WTC11 (cell line): ENCODE measurements at regions not wholly inside any gene's neighbourhood (a gene's known extent, or its start where the extent isn't known, plus 50 kb on each side); places are given as distances from the start of the nearest gene placed in this dataset.

ENCODE experiments used
- ATAC-seq: fragments of 200-7000 bp; cut with Tn5 transposase; 2 replicates; pipeline ENCODE4 v1.10.0; 2021; ENCODE audit warnings: mild to moderate bottlenecking, moderate library complexity
- CTCF ChIA-PET: fragments of 300-600 bp; sonication (Branson Sonifier 250); formaldehyde crosslinking; loops from one replicate; lab custom pipeline; 2021; ENCODE audit warnings: antibody characterized with exemption; lab: Charles Lee
- POLR2A ChIA-PET: fragments of 350-600 bp; sonication (Branson Sonifier 250); formaldehyde crosslinking; loops from one replicate; lab custom pipeline; 2021; ENCODE audit warnings: antibody characterized with exemption; lab: Charles Lee
- DNase-seq: peaks from one replicate; pipeline ENCODE4 v3.0.0; 2021; ENCODE audit warnings: low spot score
- H3K27ac Mint-ChIP-seq: 2 replicates; pipeline ENCODE4 v1.8.0; 2021; ENCODE audit warnings: mixed read lengths
- H3K27me3 Mint-ChIP-seq: 2 replicates; pipeline ENCODE4 v1.8.0; 2021; ENCODE audit warnings: low read depth, mild to moderate bottlenecking, moderate library complexity, mixed read lengths
- H3K36me3 Mint-ChIP-seq: 2 replicates; pipeline ENCODE4 v1.8.0; 2021; ENCODE audit warnings: mixed read lengths
- H3K4me1 Mint-ChIP-seq: 2 replicates; pipeline ENCODE4 v1.8.0; 2022; ENCODE audit warnings: mixed read lengths
- H3K4me3 Mint-ChIP-seq: 2 replicates; pipeline ENCODE4 v1.8.0; 2021; ENCODE audit warnings: mild to moderate bottlenecking, moderate library complexity, mixed read lengths
- H3K9me3 Mint-ChIP-seq: 2 replicates; pipeline ENCODE4 v1.8.0; 2021; ENCODE audit warnings: mixed read lengths
- ARID4B ChIP-seq: sonication (generic); formaldehyde crosslinking; IDR thresholded peaks from 2 replicates; pipeline ENCODE4 v1.8.0; 2023; ENCODE audit warnings: missing genetic modification reagents, mild to moderate bottlenecking, borderline replicate concordance
- ELF4 ChIP-seq: sonication (generic); formaldehyde crosslinking; IDR thresholded peaks from 2 replicates; pipeline ENCODE4 v1.8.1; 2022; ENCODE audit warnings: low read depth, mild to moderate bottlenecking, moderate library complexity, missing genetic modification reagents
- EMX1 ChIP-seq: fragments of 250-450 bp; sonication (Bioruptor Pico); IDR thresholded peaks from 2 replicates; pipeline ENCODE4 v1.8.0; 2021; ENCODE audit warnings: mild to moderate bottlenecking
- ERG ChIP-seq: fragments of 250-450 bp; sonication (Bioruptor Pico); IDR thresholded peaks from 2 replicates; pipeline ENCODE4 v1.8.0; 2021; ENCODE audit warnings: mild to moderate bottlenecking
- IRF1 ChIP-seq: sonication (generic); formaldehyde crosslinking; IDR thresholded peaks from 2 replicates; pipeline ENCODE4 v1.8.0; 2023; ENCODE audit warnings: missing genetic modification reagents
- JUN ChIP-seq: sonication (generic); formaldehyde crosslinking; IDR thresholded peaks from 2 replicates; pipeline ENCODE4 v1.8.0; 2023; ENCODE audit warnings: mild to moderate bottlenecking, missing genetic modification reagents
- MYBL2 ChIP-seq: sonication (generic); formaldehyde crosslinking; IDR thresholded peaks from 2 replicates; pipeline ENCODE4 v1.8.1; 2023; ENCODE audit warnings: mild to moderate bottlenecking, moderate library complexity, missing genetic modification reagents
- NFATC4 ChIP-seq: fragments of 250-450 bp; sonication (Bioruptor Pico); IDR thresholded peaks from 2 replicates; pipeline ENCODE4 v1.9.0; 2021; ENCODE audit warnings: mild to moderate bottlenecking
- NFYB ChIP-seq: sonication (generic); formaldehyde crosslinking; conservative IDR thresholded peaks from 2 replicates; pipeline ENCODE4 v1.8.0; 2022; ENCODE audit warnings: low read depth, missing genetic modification reagents
- NR2C2 ChIP-seq: sonication (generic); formaldehyde crosslinking; IDR thresholded peaks from 2 replicates; pipeline ENCODE4 v1.8.0; 2022; ENCODE audit warnings: mild to moderate bottlenecking, missing genetic modification reagents
- OVOL2 ChIP-seq: fragments of 250-450 bp; sonication (Bioruptor Pico); IDR thresholded peaks from 2 replicates; pipeline ENCODE4 v1.9.0; 2021; ENCODE audit warnings: mild to moderate bottlenecking, borderline replicate concordance
- PRRX2 ChIP-seq: fragments of 250-450 bp; sonication (Bioruptor Pico); IDR thresholded peaks from 2 replicates; pipeline ENCODE4 v1.8.0; 2021; ENCODE audit warnings: mild to moderate bottlenecking
- RELA ChIP-seq: sonication (generic); formaldehyde crosslinking; IDR thresholded peaks from 2 replicates; pipeline ENCODE4 v1.8.1; 2022; ENCODE audit warnings: missing genetic modification reagents, mild to moderate bottlenecking, borderline replicate concordance
- SMAD3 ChIP-seq: sonication (generic); formaldehyde crosslinking; IDR thresholded peaks from 2 replicates; pipeline ENCODE4 v1.8.0; 2022; ENCODE audit warnings: missing genetic modification reagents, mild to moderate bottlenecking, borderline replicate concordance
- TCF7 ChIP-seq: sonication (generic); formaldehyde crosslinking; IDR thresholded peaks from 2 replicates; pipeline ENCODE4 v1.8.0; 2022; ENCODE audit warnings: mild to moderate bottlenecking, low read depth, missing genetic modification reagents, moderate library complexity
- ZBTB21 ChIP-seq: sonication (generic); formaldehyde crosslinking; IDR thresholded peaks from 2 replicates; pipeline ENCODE4 v1.8.1; 2023; ENCODE audit warnings: mild to moderate bottlenecking, missing genetic modification reagents, borderline replicate concordance
- ZNF121 ChIP-seq: sonication (generic); formaldehyde crosslinking; IDR thresholded peaks from 2 replicates; pipeline ENCODE4 v1.8.0; 2023; ENCODE audit warnings: missing genetic modification reagents
- ZNF219 ChIP-seq: sonication (generic); formaldehyde crosslinking; IDR thresholded peaks from 2 replicates; pipeline ENCODE4 v1.8.0; 2023; ENCODE audit warnings: missing genetic modification reagents, mild to moderate bottlenecking, borderline replicate concordance
- ZNF396 ChIP-seq: fragments of 250-450 bp; sonication (Bioruptor Pico); IDR thresholded peaks from 2 replicates; pipeline ENCODE4 v1.8.0; 2021; ENCODE audit warnings: mild to moderate bottlenecking, moderate library complexity, borderline replicate concordance
- ZNF416 ChIP-seq: fragments of 250-450 bp; sonication (Bioruptor Pico); IDR thresholded peaks from 2 replicates; pipeline ENCODE4 v1.9.0; 2021; ENCODE audit warnings: mild to moderate bottlenecking, inconsistent platforms
- ZNF425 ChIP-seq: fragments of 250-450 bp; sonication (Bioruptor Pico); conservative IDR thresholded peaks from 2 replicates; pipeline ENCODE4 v1.9.0; 2021; ENCODE audit warnings: mild to moderate bottlenecking

GRCh38 chr10:31721096-31721495, 207.5 kb downstream of the ARHGAP12 start:
- ChIA-PET CTCF (interaction anchor here (0.5 kb wide), 1 partner anchor 9 kb away, joined by 3 read pairs; no protein-coding TSS in a partner anchor), POLR2A (no interaction called here)
- TF ChIP-seq ZNF396 (no peak), SMAD3 (CRISPR knock-in tag) (no peak), NR2C2 (CRISPR knock-in tag) (no peak), NFYB (no peak), ZNF425 (CRISPR knock-in tag) (no peak), ZNF219 (no peak), OVOL2 (CRISPR knock-in tag) (no peak), ERG (CRISPR knock-in tag) (no peak), MYBL2 (CRISPR knock-in tag) (no peak), TCF7 (no peak), IRF1 (CRISPR knock-in tag) (no peak), NFATC4 (CRISPR knock-in tag) (no peak), ZBTB21 (CRISPR knock-in tag) (no peak)
- ATAC-seq (no peak), DNase-seq (no peak)
- Mint-ChIP-seq H3K4me1 (peaks cover 16% of the 10 kb centered on the region), H3K27me3 (peaks cover 17% of the 10 kb centered on the region; the same call in 1 of the 2 replicates), H3K4me3 (no peak overlapping the region), H3K27ac (no peak overlapping the region), H3K9me3 (peaks cover 59% of the 10 kb centered on the region), H3K36me3 (peaks cover 42% of the 10 kb centered on the region)

GRCh38 chr10:31720546-31720945, 208.1 kb downstream of the ARHGAP12 start:
- Mint-ChIP-seq H3K27me3 (peaks cover 16% of the 10 kb centered on the region; the same call in 1 of the 2 replicates), H3K4me3 (no peak overlapping the region), H3K36me3 (peaks cover 37% of the 10 kb centered on the region), H3K4me1 (peaks cover 15% of the 10 kb centered on the region), H3K27ac (no peak overlapping the region), H3K9me3 (peaks cover 55% of the 10 kb centered on the region)
- ATAC-seq (no peak), DNase-seq (no peak)
- ChIA-PET CTCF (no interaction called here), POLR2A (no interaction called here)
- TF ChIP-seq ELF4 (CRISPR knock-in tag) (no peak), ZBTB21 (CRISPR knock-in tag) (no peak), PRRX2 (CRISPR knock-in tag) (no peak), ARID4B (CRISPR knock-in tag) (no peak), ZNF121 (no peak), ZNF416 (CRISPR knock-in tag) (no peak), RELA (CRISPR knock-in tag) (no peak), EMX1 (CRISPR knock-in tag) (no peak), JUN (CRISPR knock-in tag) (no peak)
